Effector CD8-positive, alpha-beta T cell (primary cell): ENCODE measurements at regions not wholly inside any gene's neighbourhood (a gene's known extent, or its start where the extent isn't known, plus 50 kb on each side); places are given as distances from the start of the nearest gene placed in this dataset.

Experiments
- DNase-seq: peaks from one replicate; lab custom pipeline; 2025; lab: John Stamatoyannopoulos, UW

GRCh38 chr3:72698154-72698917 lies 149.9 kb downstream of the SHQ1 start:
- no peak for DNase-seq

GRCh38 chr3:72697717-72698116 lies 150.5 kb downstream of the SHQ1 start:
- DNase-seq = no peak

- DNase-seq = no peak
These were observed 151.4 kb downstream of the SHQ1 start for GRCh38 chr3:72696815-72697214.

- no peak for DNase-seq
These were observed 153.8 kb downstream of the SHQ1 start for GRCh38 chr3:72694398-72694797.

- DNase-seq = no peak
These were observed 155.3 kb downstream of the SHQ1 start for GRCh38 chr3:72692990-72693389.

- DNase-seq = no peak
These were observed 157.6 kb downstream of the SHQ1 start for GRCh38 chr3:72690629-72691028.

- DNase-seq = no peak
These were observed 165.3 kb downstream of the SHQ1 start for GRCh38 chr3:72682936-72683452.

GRCh38 chr3:72681598-72681997 lies 166.6 kb downstream of the SHQ1 start:
- no peak for DNase-seq

- no peak for DNase-seq
These were observed 167.5 kb downstream of the SHQ1 start for GRCh38 chr3:72680766-72681165.

GRCh38 chr3:72679540-72680198 lies 168.6 kb downstream of the SHQ1 start:
- DNase-seq = no peak

GRCh38 chr3:72678867-72679266 lies 169.4 kb downstream of the SHQ1 start:
- no peak for DNase-seq

- no peak for DNase-seq
These were observed 169.9 kb downstream of the SHQ1 start for GRCh38 chr3:72678380-72678779.

GRCh38 chr3:72675243-72675642 lies 173.0 kb downstream of the SHQ1 start:
- no peak for DNase-seq

- DNase-seq = no peak
These were observed 175.1 kb downstream of the SHQ1 start for GRCh38 chr3:72673011-72673771.

- no peak for DNase-seq
These were observed 179.0 kb downstream of the SHQ1 start for GRCh38 chr3:72669224-72669623.

GRCh38 chr3:72666447-72666755 lies 181.8 kb downstream of the SHQ1 start:
- no peak for DNase-seq

GRCh38 chr3:72665701-72666446 lies 182.4 kb downstream of the SHQ1 start:
- DNase-seq = peak; percentile 46

- DNase-seq = no peak
These were observed 183.1 kb downstream of the SHQ1 start for GRCh38 chr3:72665103-72665502.

- no peak for DNase-seq
These were observed 183.9 kb downstream of the SHQ1 start for GRCh38 chr3:72664184-72664975.

- DNase-seq = no peak
These were observed 184.8 kb downstream of the SHQ1 start for GRCh38 chr3:72663429-72663828.

GRCh38 chr3:72661115-72661457 lies 187.2 kb downstream of the SHQ1 start:
- DNase-seq = no peak
